Memory B cell (primary cell): ENCODE measurements at regions not wholly inside any gene's neighbourhood (a gene's known extent, or its start where the extent isn't known, plus 50 kb on each side); places are given as distances from the start of the nearest gene placed in this dataset.

Experiments
- ATAC-seq: fragments of 150-1000 bp; cut with Tn5 transposase; 2 replicates; pipeline ENCODE4 v1.10.0; 2021; ENCODE audit warnings: low read depth, mild to moderate bottlenecking, moderate library complexity
- DNase-seq, 2 donors: peaks; one replicate each; pipeline ENCODE4 v3.0.0; 2022; ENCODE audit warnings: low spot score in 2 of 2
- H3K27ac Mint-ChIP-seq: one replicate; pipeline ENCODE4 v1.8.0; 2022; ENCODE audit warnings: mild to moderate bottlenecking, moderate library complexity, mixed read lengths
- H3K27me3 Mint-ChIP-seq: one replicate; pipeline ENCODE4 v1.8.0; 2022; ENCODE audit warnings: mixed read lengths
- H3K36me3 Mint-ChIP-seq: one replicate; pipeline ENCODE4 v1.8.0; 2022; ENCODE audit warnings: mild to moderate bottlenecking, mixed read lengths
- H3K4me1 Mint-ChIP-seq: one replicate; pipeline ENCODE4 v1.8.0; 2022; ENCODE audit warnings: mixed read lengths
- H3K4me3 Mint-ChIP-seq: one replicate; pipeline ENCODE4 v1.8.0; 2022; ENCODE audit warnings: mild to moderate bottlenecking, moderate library complexity, mixed read lengths
- H3K9me3 Mint-ChIP-seq: one replicate; pipeline ENCODE4 v1.8.0; 2022; ENCODE audit warnings: mixed read lengths

GRCh38 chr2:59570818-59571217, 982.6 kb downstream of the BCL11A start:
- Mint-ChIP-seq H3K27ac (no peak overlapping the region), H3K4me3 (no peak overlapping the region), H3K36me3 (no peaks in the 10 kb centered on the region), H3K4me1 (peaks cover 8% of the 10 kb centered on the region), H3K9me3 (no peaks in the 10 kb centered on the region), H3K27me3 (peaks cover 6% of the 10 kb centered on the region)
- DNase-seq (no peak), ATAC-seq (no peak)

- no peak overlapping the region for H3K4me3 Mint-ChIP-seq
- DNase-seq (no peak), ATAC-seq (no peak)
- H3K27me3 Mint-ChIP-seq = peaks cover 7% of the 10 kb centered on the region
- H3K9me3 Mint-ChIP-seq = no peaks in the 10 kb centered on the region
- no peaks in the 10 kb centered on the region for H3K36me3 Mint-ChIP-seq
- no peak overlapping the region for H3K27ac Mint-ChIP-seq
- peaks cover 3% of the 10 kb centered on the region for H3K4me1 Mint-ChIP-seq
Observed at GRCh38 chr2:59569124-59569523, 984.3 kb downstream of the BCL11A start.

GRCh38 chr2:59568461-59568860, 985.0 kb downstream of the BCL11A start:
- DNase-seq (no peak), ATAC-seq (no peak)
- H3K4me3 Mint-ChIP-seq = no peak overlapping the region
- H3K4me1 Mint-ChIP-seq = peaks cover 3% of the 10 kb centered on the region
- H3K9me3 Mint-ChIP-seq = no peaks in the 10 kb centered on the region
- H3K27ac Mint-ChIP-seq = no peak overlapping the region
- no peaks in the 10 kb centered on the region for H3K36me3 Mint-ChIP-seq
- peaks cover 7% of the 10 kb centered on the region for H3K27me3 Mint-ChIP-seq

- no peaks in the 10 kb centered on the region for H3K9me3 Mint-ChIP-seq
- H3K27ac Mint-ChIP-seq = no peak overlapping the region
- DNase-seq = no peak
- peaks cover 7% of the 10 kb centered on the region for H3K27me3 Mint-ChIP-seq
- peaks cover 3% of the 10 kb centered on the region for H3K4me1 Mint-ChIP-seq
- no peak overlapping the region for H3K4me3 Mint-ChIP-seq
- no peak for ATAC-seq
- no peaks in the 10 kb centered on the region for H3K36me3 Mint-ChIP-seq
Observed at GRCh38 chr2:59567151-59567550, 986.3 kb downstream of the BCL11A start.

GRCh38 chr2:59566739-59567138, 986.7 kb downstream of the BCL11A start:
- peaks cover 7% of the 10 kb centered on the region for H3K27me3 Mint-ChIP-seq
- no peaks in the 10 kb centered on the region for H3K36me3 Mint-ChIP-seq
- H3K9me3 Mint-ChIP-seq = no peaks in the 10 kb centered on the region
- H3K4me1 Mint-ChIP-seq = peaks cover 3% of the 10 kb centered on the region
- H3K4me3 Mint-ChIP-seq = no peak overlapping the region
- ATAC-seq = no peak
- DNase-seq = no peak
- H3K27ac Mint-ChIP-seq = no peak overlapping the region

GRCh38 chr2:59561281-59561680, 992.2 kb downstream of the BCL11A start:
- H3K4me3 Mint-ChIP-seq = no peak overlapping the region
- no peaks in the 10 kb centered on the region for H3K9me3 Mint-ChIP-seq
- ATAC-seq (no peak), DNase-seq (no peak)
- H3K36me3 Mint-ChIP-seq = no peaks in the 10 kb centered on the region
- H3K27me3 Mint-ChIP-seq = peaks cover 1% of the 10 kb centered on the region
- peaks cover 5% of the 10 kb centered on the region for H3K4me1 Mint-ChIP-seq
- H3K27ac Mint-ChIP-seq = no peak overlapping the region

- H3K36me3 Mint-ChIP-seq = no peaks in the 10 kb centered on the region
- peaks cover 1% of the 10 kb centered on the region for H3K27me3 Mint-ChIP-seq
- no peak overlapping the region for H3K4me3 Mint-ChIP-seq
- H3K27ac Mint-ChIP-seq = no peak overlapping the region
- peaks cover 5% of the 10 kb centered on the region for H3K4me1 Mint-ChIP-seq
- ATAC-seq (no peak), DNase-seq (no peak)
- peaks cover 1% of the 10 kb centered on the region for H3K9me3 Mint-ChIP-seq
Observed at GRCh38 chr2:59560769-59561168, 992.7 kb downstream of the BCL11A start.

GRCh38 chr2:59540864-59541263, 1012.6 kb downstream of the BCL11A start:
- Mint-ChIP-seq H3K4me1 (no peaks in the 10 kb centered on the region), H3K36me3 (no peaks in the 10 kb centered on the region), H3K27ac (no peak overlapping the region), H3K9me3 (peaks cover 2% of the 10 kb centered on the region), H3K27me3 (peaks cover 6% of the 10 kb centered on the region), H3K4me3 (no peak overlapping the region)
- DNase-seq (no peak), ATAC-seq (no peak)

GRCh38 chr2:59538398-59538911, 1015.0 kb downstream of the BCL11A start:
- H3K36me3 Mint-ChIP-seq = no peaks in the 10 kb centered on the region
- H3K4me1 Mint-ChIP-seq = no peaks in the 10 kb centered on the region
- no peak overlapping the region for H3K27ac Mint-ChIP-seq
- ATAC-seq = no peak
- DNase-seq = no peak
- H3K4me3 Mint-ChIP-seq = no peak overlapping the region
- H3K27me3 Mint-ChIP-seq = peaks cover 7% of the 10 kb centered on the region
- peaks cover 2% of the 10 kb centered on the region for H3K9me3 Mint-ChIP-seq

GRCh38 chr2:59532808-59533207, 1020.6 kb downstream of the BCL11A start:
- H3K36me3 Mint-ChIP-seq = peaks cover 2% of the 10 kb centered on the region
- no peak overlapping the region for H3K27ac Mint-ChIP-seq
- peaks cover 5% of the 10 kb centered on the region for H3K9me3 Mint-ChIP-seq
- DNase-seq (no peak), ATAC-seq (no peak)
- H3K4me1 Mint-ChIP-seq = no peaks in the 10 kb centered on the region
- no peak overlapping the region for H3K4me3 Mint-ChIP-seq
- H3K27me3 Mint-ChIP-seq = peaks cover 4% of the 10 kb centered on the region

- Mint-ChIP-seq H3K27me3 (peaks cover 3% of the 10 kb centered on the region), H3K9me3 (peaks cover 12% of the 10 kb centered on the region), H3K4me1 (no peaks in the 10 kb centered on the region)
Observed at GRCh38 chr2:59530258-59530657, 1023.2 kb downstream of the BCL11A start.

GRCh38 chr2:59529726-59530125, 1023.7 kb downstream of the BCL11A start:
- ATAC-seq = no peak
- peaks cover 3% of the 10 kb centered on the region for H3K27me3 Mint-ChIP-seq
- H3K4me3 Mint-ChIP-seq = no peak overlapping the region
- no peak for DNase-seq
- no peak overlapping the region for H3K27ac Mint-ChIP-seq
- H3K4me1 Mint-ChIP-seq = no peaks in the 10 kb centered on the region
- peaks cover 6% of the 10 kb centered on the region for H3K36me3 Mint-ChIP-seq
- H3K9me3 Mint-ChIP-seq = peaks cover 12% of the 10 kb centered on the region

More at GRCh38 chr2:59530258-59530657, 1023.2 kb downstream of the BCL11A start:
- peaks cover 6% of the 10 kb centered on the region for H3K36me3 Mint-ChIP-seq
- no peak for ATAC-seq
- H3K27ac Mint-ChIP-seq = no peak overlapping the region
- no peak for DNase-seq
- no peak overlapping the region for H3K4me3 Mint-ChIP-seq

- DNase-seq (no peak), ATAC-seq (no peak)
- H3K4me3 Mint-ChIP-seq = no peak overlapping the region
- peaks cover 6% of the 10 kb centered on the region for H3K36me3 Mint-ChIP-seq
- peaks cover 1% of the 10 kb centered on the region for H3K27me3 Mint-ChIP-seq
- H3K27ac Mint-ChIP-seq = no peak overlapping the region
- H3K4me1 Mint-ChIP-seq = no peaks in the 10 kb centered on the region
- peaks cover 12% of the 10 kb centered on the region for H3K9me3 Mint-ChIP-seq
Observed at GRCh38 chr2:59528525-59528924, 1024.9 kb downstream of the BCL11A start.

GRCh38 chr2:59502981-59503380, 1050.5 kb downstream of the BCL11A start:
- H3K4me1 Mint-ChIP-seq = peaks cover 3% of the 10 kb centered on the region
- H3K27ac Mint-ChIP-seq = no peak overlapping the region
- peaks cover 5% of the 10 kb centered on the region for H3K9me3 Mint-ChIP-seq
- no peak for DNase-seq
- H3K27me3 Mint-ChIP-seq = peaks cover 8% of the 10 kb centered on the region
- ATAC-seq = no peak
- H3K4me3 Mint-ChIP-seq = no peak overlapping the region
- peaks cover 5% of the 10 kb centered on the region for H3K36me3 Mint-ChIP-seq

- peaks cover 4% of the 10 kb centered on the region for H3K27me3 Mint-ChIP-seq
- no peak overlapping the region for H3K4me3 Mint-ChIP-seq
- no peaks in the 10 kb centered on the region for H3K4me1 Mint-ChIP-seq
- H3K9me3 Mint-ChIP-seq = peaks cover 11% of the 10 kb centered on the region
- H3K27ac Mint-ChIP-seq = no peak overlapping the region
- no peak for DNase-seq
- no peaks in the 10 kb centered on the region for H3K36me3 Mint-ChIP-seq
- ATAC-seq = no peak
Observed at GRCh38 chr2:59490994-59491393, 1062.5 kb downstream of the BCL11A start.
